Ishikawa (cell line): ENCODE measurements at regions not wholly inside any gene's neighbourhood (a gene's known extent, or its start where the extent isn't known, plus 50 kb on each side); places are given as distances from the start of the nearest gene placed in this dataset.

ENCODE experiments used
- CEBPB ChIP-seq: IDR thresholded peaks from 2 replicates; pipeline ENCODE4 v1.6.1; 2012
- CREB1 ChIP-seq: IDR thresholded peaks from 2 replicates; pipeline ENCODE4 v1.6.1; 2012; ENCODE audit warnings: low read depth
- EGR1 ChIP-seq: IDR thresholded peaks from 2 replicates; pipeline ENCODE4 v1.6.1; 2012
- EP300 ChIP-seq: IDR thresholded peaks from 2 replicates; pipeline ENCODE4 v1.6.1; 2012; ENCODE audit warnings: borderline replicate concordance
- FOXM1 ChIP-seq: IDR thresholded peaks from 2 replicates; pipeline ENCODE4 v1.6.1; 2012; ENCODE audit warnings: low read depth, borderline replicate concordance
- NFIC ChIP-seq: IDR thresholded peaks from 2 replicates; pipeline ENCODE4 v1.6.1; 2012
- RAD21 ChIP-seq: IDR thresholded peaks from 2 replicates; pipeline ENCODE4 v1.6.1; 2012; ENCODE audit warnings: low read depth
- TAF1 ChIP-seq: IDR thresholded peaks from 2 replicates; pipeline ENCODE4 v1.6.1; 2012; ENCODE audit warnings: low read depth, mild to moderate bottlenecking
- TEAD4 ChIP-seq: IDR thresholded peaks from 2 replicates; pipeline ENCODE4 v1.6.1; 2012
- YY1 ChIP-seq: IDR thresholded peaks from 2 replicates; pipeline ENCODE4 v1.6.1; 2012; ENCODE audit warnings: low read depth
- ZBTB7A ChIP-seq: IDR thresholded peaks from 2 replicates; pipeline ENCODE4 v1.6.1; 2012; ENCODE audit warnings: low read depth
- TF ChIP-seq, protein P1 (sequence below): IDR thresholded peaks from 2 replicates; pipeline ENCODE4 v1.6.1; 2012
- TF ChIP-seq, protein P2 (sequence below): IDR thresholded peaks from 2 replicates; pipeline ENCODE4 v1.6.1; 2012

GRCh38 chr12:78622529-78623195 lies 241.9 kb upstream of the SYT1 start:
- TF ChIP-seq, protein P1, sequence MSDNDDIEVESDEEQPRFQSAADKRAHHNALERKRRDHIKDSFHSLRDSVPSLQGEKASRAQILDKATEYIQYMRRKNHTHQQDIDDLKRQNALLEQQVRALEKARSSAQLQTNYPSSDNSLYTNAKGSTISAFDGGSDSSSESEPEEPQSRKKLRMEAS = no peak
- TF ChIP-seq TEAD4 = no peak
- no peak for TF ChIP-seq CEBPB
- TF ChIP-seq EP300 = no peak
- TF ChIP-seq CREB1 = no peak
- TF ChIP-seq RAD21 = no peak
- TF ChIP-seq EGR1 = no peak
- no peak for TF ChIP-seq YY1
- TF ChIP-seq, protein P2, sequence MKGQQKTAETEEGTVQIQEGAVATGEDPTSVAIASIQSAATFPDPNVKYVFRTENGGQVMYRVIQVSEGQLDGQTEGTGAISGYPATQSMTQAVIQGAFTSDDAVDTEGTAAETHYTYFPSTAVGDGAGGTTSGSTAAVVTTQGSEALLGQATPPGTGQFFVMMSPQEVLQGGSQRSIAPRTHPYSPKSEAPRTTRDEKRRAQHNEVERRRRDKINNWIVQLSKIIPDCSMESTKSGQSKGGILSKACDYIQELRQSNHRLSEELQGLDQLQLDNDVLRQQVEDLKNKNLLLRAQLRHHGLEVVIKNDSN = no peak
- no peak for TF ChIP-seq NFIC
- no peak for TF ChIP-seq TAF1
- TF ChIP-seq ZBTB7A = no peak
- no peak for TF ChIP-seq FOXM1
